ENCODE measurements at regions not wholly inside any gene's neighbourhood (a gene's known extent, or its start where the extent isn't known, plus 50 kb on each side); places are given as distances from the start of the nearest gene placed in this dataset.

GRCh38 chr7:25662841-25663800, 434.8 kb upstream of the NPVF start:
- intact Hi-C loops (cut with DNase I): no loop called here
- DNase-seq: no peak

- no peak for DNase-seq
- intact Hi-C loops (cut with DNase I): no loop called here
Observed at GRCh38 chr7:25663877-25664276, 435.6 kb upstream of the NPVF start.

- intact Hi-C loops (cut with DNase I): no loop called here
- no peak for DNase-seq
Observed at GRCh38 chr7:25664593-25664992, 436.3 kb upstream of the NPVF start.

- DNase-seq: no peak
- intact Hi-C loops (cut with DNase I): no loop called here
Observed at GRCh38 chr7:25665374-25665773, 437.1 kb upstream of the NPVF start.

GRCh38 chr7:25665903-25666670, 437.8 kb upstream of the NPVF start:
- DNase-seq: no peak
- intact Hi-C loops (cut with DNase I): no loop called here

GRCh38 chr7:25666671-25667060, 438.4 kb upstream of the NPVF start:
- intact Hi-C loops (cut with DNase I): no loop called here
- no peak for DNase-seq

- intact Hi-C loops (cut with DNase I): no loop called here
- DNase-seq: no peak
Observed at GRCh38 chr7:25669281-25669781, 441.0 kb upstream of the NPVF start.

GRCh38 chr7:25669961-25670841, 441.9 kb upstream of the NPVF start:
- DNase-seq: peak in 3 of 42 donors; percentile 1 to 51 (median 13)

GRCh38 chr7:25671111-25671510, 442.8 kb upstream of the NPVF start:
- DNase-seq: no peak
- intact Hi-C loops (cut with DNase I): no loop called here

More at GRCh38 chr7:25669961-25670841, 441.9 kb upstream of the NPVF start:
- intact Hi-C loops (cut with DNase I): no loop called here

- intact Hi-C loops (cut with DNase I): no loop called here
- peak in 4 of 42 donors; percentile 6 to 58 (median 12) for DNase-seq
Observed at GRCh38 chr7:25672496-25672895, 444.2 kb upstream of the NPVF start.

- intact Hi-C loops (cut with DNase I): no loop called here
- DNase-seq: no peak
Observed at GRCh38 chr7:25675789-25676474, 447.6 kb upstream of the NPVF start.

- intact Hi-C loops (cut with DNase I): no loop called here
- DNase-seq: no peak
Observed at GRCh38 chr7:25677595-25677994, 449.3 kb upstream of the NPVF start.

- intact Hi-C loops (cut with DNase I): no loop called here
- no peak for DNase-seq
Observed at GRCh38 chr7:25678215-25678614, 449.9 kb upstream of the NPVF start.

GRCh38 chr7:25680636-25681035, 452.4 kb upstream of the NPVF start:
- DNase-seq: no peak

GRCh38 chr7:25684360-25684759, 456.1 kb upstream of the NPVF start:
- DNase-seq: no peak
- intact Hi-C loops (cut with DNase I): no loop called here

More at GRCh38 chr7:25680636-25681035, 452.4 kb upstream of the NPVF start:
- intact Hi-C loops (cut with DNase I): no loop called here

- intact Hi-C loops (cut with DNase I): no loop called here
- DNase-seq: no peak
Observed at GRCh38 chr7:25686493-25686892, 458.2 kb upstream of the NPVF start.

- intact Hi-C loops (cut with DNase I): no loop called here
- no peak for DNase-seq
Observed at GRCh38 chr7:25694211-25694610, 457.8 kb upstream of the NFE2L3 start.

GRCh38 chr7:25694699-25695098, 457.3 kb upstream of the NFE2L3 start:
- intact Hi-C loops (cut with DNase I): no loop called here
- no peak for DNase-seq
